HepG2 (cell line): ENCODE measurements at regions not wholly inside any gene's neighbourhood (a gene's known extent, or its start where the extent isn't known, plus 50 kb on each side); places are given as distances from the start of the nearest gene placed in this dataset.

Source experiments
- ATAC-seq: fragments of 200-7000 bp; cut with Tn5 transposase; 3 replicates; pipeline ENCODE4 v1.9.1; 2020; ENCODE audit warnings: mild to moderate bottlenecking, moderate library complexity
- BruUV-seq: library from RNA; stranded (reverse); fragments of 400-500 nt; replicated peaks from 2 replicates; lab custom pipeline; 2021; lab: Mats Ljungman, UMichigan
- CTCF ChIA-PET: fragments of 300-600 bp; formaldehyde crosslinking; extraction: SDS; loops from one replicate; lab custom pipeline; 2021; ENCODE audit warnings: low total read pairs, inconsistent platforms, low intra/inter-chr PET ratio; lab: Yijun Ruan, JAX
- POLR2A ChIA-PET: fragments of 350-600 bp; sonication (Branson Sonifier 250); formaldehyde crosslinking; loops from one replicate; lab custom pipeline; 2020; ENCODE audit warnings: antibody characterized with exemption, inconsistent platforms; lab: Yijun Ruan, JAX
- DNase-seq: peaks from one replicate; pipeline ENCODE4 v3.0.0-alpha.2; 2015; ENCODE audit warnings: low spot score
- FAIRE-seq: peaks from 3 replicates; lab custom pipeline; 2011; peaks lifted over from hg19 to GRCh38; lab: Jason Lieb, UNC
- H2AFZ ChIP-seq: one replicate; pipeline ENCODE4 v1.6.1; 2011; ENCODE audit warnings: low read length, inconsistent platforms
- H3K27ac ChIP-seq: fragments of 300-600 bp; 3 replicates; pipeline ENCODE4 v1.8.0; 2011; ENCODE audit warnings: mixed run types, mild to moderate bottlenecking, mixed read lengths, low read length, inconsistent platforms; ENCODE audit not compliant: insufficient read depth; ENCODE audit errors: extremely low read length
- H3K27me3 ChIP-seq, 2 experiments: fragments of 200-600 bp in 1 of 2; 2 replicates in 1 of 2; 3 replicates in 1 of 2; pipeline versions ENCODE4 v1.6.0 to v1.8.0; 2011; ENCODE audit warnings: low read length in 2 of 2, mild to moderate bottlenecking in 2 of 2, moderate library complexity in 2 of 2, inconsistent platforms in 1 of 2; ENCODE audit not compliant: insufficient read depth in 2 of 2, control insufficient read depth in 1 of 2
- H3K36me3 ChIP-seq, 2 experiments: fragments of 200-600 bp in 1 of 2; replicated peaks in 1 of 2; 2 replicates in 1 of 2; 3 replicates in 1 of 2; pipeline versions ENCODE4 v1.5.1 to v1.8.0; 2011; ENCODE audit warnings: low read length in 2 of 2, inconsistent platforms in 1 of 2; ENCODE audit not compliant: insufficient read depth in 2 of 2, control insufficient read depth in 1 of 2
- H3K4me1 ChIP-seq: 2 replicates; pipeline ENCODE4 v1.5.1; 2012; ENCODE audit warnings: low read length, inconsistent platforms; ENCODE audit not compliant: insufficient read depth
- H3K4me2 ChIP-seq: 2 replicates; pipeline ENCODE4 v1.6.0; 2011; ENCODE audit warnings: low read depth, low read length, inconsistent platforms
- H3K4me3 ChIP-seq, 3 experiments: fragments of 200-600 bp in 1 of 3; sonication (generic), shearing (Covaris generic) in 1 of 3; replicated peaks in 1 of 3; 2 replicates each; pipeline ENCODE4 v1.5.1; 2011 to 2016; ENCODE audit warnings: low read length in 3 of 3, inconsistent platforms in 2 of 3, low read depth in 2 of 3, mild to moderate bottlenecking in 2 of 3, control low read depth in 1 of 3, mixed read lengths in 1 of 3; ENCODE audit not compliant: insufficient read depth in 1 of 3
- H3K79me2 ChIP-seq: one replicate; pipeline ENCODE4 v1.6.1; 2011; ENCODE audit warnings: low read length, inconsistent platforms; ENCODE audit not compliant: insufficient read depth
- H3K9ac ChIP-seq: 2 replicates; pipeline ENCODE4 v1.6.0; 2011; ENCODE audit warnings: mild to moderate bottlenecking, low read depth, low read length, inconsistent platforms; ENCODE audit not compliant: insufficient read depth
- H3K9me3 ChIP-seq: 2 replicates; pipeline ENCODE4 v1.5.1; 2012; ENCODE audit warnings: mild to moderate bottlenecking, low read length
- H4K20me1 ChIP-seq: 2 replicates; pipeline ENCODE4 v1.6.0; 2011; ENCODE audit warnings: inconsistent platforms, mild to moderate bottlenecking, low read length, moderate library complexity; ENCODE audit not compliant: insufficient read depth
- DNMT3B ChIP-seq: conservative IDR thresholded peaks from 2 replicates; pipeline ENCODE4 v1.6.1; 2016; ENCODE audit warnings: missing biosample characterization, control low read depth
- FOXC1 ChIP-seq: sonication (generic); formaldehyde crosslinking; IDR thresholded peaks from 2 replicates; pipeline ENCODE4 v1.8.0; 2022; ENCODE audit warnings: mild to moderate bottlenecking, missing genetic modification reagents, borderline replicate concordance
- FOXP1 ChIP-seq, 2 experiments: fragments of 450-650 bp in 1 of 2; IDR thresholded peaks; 2 replicates each; pipeline ENCODE4 v1.6.1; 2017 to 2018; ENCODE audit warnings: antibody characterized with exemption in 1 of 2
- MED13 ChIP-seq: sonication (generic); formaldehyde crosslinking; IDR thresholded peaks from 2 replicates; pipeline ENCODE4 v1.5.0; 2020; ENCODE audit warnings: missing genetic modification reagents
- YEATS4 ChIP-seq: sonication (generic); formaldehyde crosslinking; IDR thresholded peaks from 2 replicates; pipeline ENCODE4 v1.4.0; 2020; ENCODE audit warnings: missing genetic modification reagents, borderline replicate concordance
- ZNF569 ChIP-seq: sonication (generic); formaldehyde crosslinking; IDR thresholded peaks from 2 replicates; pipeline ENCODE4 v1.5.0; 2020; ENCODE audit warnings: mild to moderate bottlenecking, missing genetic modification reagents, moderate library complexity, borderline replicate concordance
- WGBS: methylation state at CpG from one replicate; pipeline ENCODE4 v1.1.6; 2017; ENCODE audit warnings: low lambda C conversion rate; 5-methylcytosine and 5-hydroxymethylcytosine counted together
- in situ Hi-C: cut with HindIII; loops from 2 replicates; pipeline ENCODE4 v1.10.0; 2017; ENCODE audit warnings: low pct_unique_long_range_greater_than_20kb; ENCODE audit not compliant: extremely low pct_ligation_motif_present
- intact Hi-C: fragments of 100-400 bp; cut with micrococcal nuclease; formaldehyde crosslinking; loops from one replicate; pipeline ENCODE4 v1.10.0; 2022; ENCODE audit not compliant: unreplicated experiment
- TF ChIP-seq, protein P1 (sequence below), 2 experiments: IDR thresholded peaks; 2 replicates each; pipeline ENCODE4 v1.6.1; 2011 to 2012; ENCODE audit warnings: low read length in 2 of 2, borderline replicate concordance in 1 of 2, low read depth in 1 of 2, mild to moderate bottlenecking in 1 of 2, moderate library complexity in 1 of 2

GRCh38 chr2:186431306-186431705, 54.8 kb upstream of the ZC3H15 start:
- no peak overlapping the region for H2AFZ ChIP-seq
- H3K27me3 ChIP-seq: no peaks in the 10 kb centered on the region
- H3K9me3 ChIP-seq: no peaks in the 10 kb centered on the region
- peaks cover 18% of the 10 kb centered on the region for H3K4me1 ChIP-seq
- ATAC-seq (no peak), FAIRE-seq (no peak), DNase-seq (no peak)
- in situ Hi-C loops: no loop called here
- H3K79me2 ChIP-seq: no peaks in the 10 kb centered on the region
- CTCF ChIA-PET: no interaction called here
- peaks cover 1 to 17% of the 10 kb centered on the region in 2 experiments; a peak in 4 of 5 replicates for H3K36me3 ChIP-seq
- 95% methylated on average over 6 of the region's 6 CpGs for WGBS
- H3K27ac ChIP-seq: no peak overlapping the region
- no peaks in the 10 kb centered on the region for H4K20me1 ChIP-seq
- BruUV-seq: no TSS peak
- TF ChIP-seq DNMT3B (CRISPR knock-in tag) (no peak), FOXC1 (CRISPR knock-in tag) (no peak), YEATS4 (CRISPR knock-in tag) (no peak), MED13 (CRISPR knock-in tag) (no peak)
- TF ChIP-seq, all 625 proteins: peak for 0
- intact Hi-C loops: no loop called here
- H3K9ac ChIP-seq: no peak overlapping the region
- no peak overlapping the region for H3K4me2 ChIP-seq
- POLR2A ChIA-PET: no interaction called here
- no peak overlapping the region for H3K4me3 ChIP-seq

DNA sequence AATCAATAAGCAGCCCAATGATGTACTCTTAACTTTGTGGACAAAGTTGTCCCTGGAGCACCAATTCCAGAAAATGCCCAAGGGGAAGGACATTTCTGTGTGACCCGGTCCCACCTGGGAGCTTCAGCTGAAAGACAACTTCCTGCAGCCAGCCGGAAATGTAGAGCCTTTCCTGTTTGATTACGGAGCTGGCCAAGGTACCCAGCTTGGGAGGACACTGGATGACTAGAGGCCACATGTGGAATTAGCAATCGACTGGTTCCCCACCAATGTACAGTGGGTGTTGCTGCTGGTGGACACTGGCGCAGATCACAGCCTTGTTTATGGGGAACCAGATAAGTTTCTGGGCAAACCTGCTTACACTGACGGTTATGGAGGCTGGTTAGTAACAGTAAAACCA, 53.0 kb upstream of the ZC3H15 start:
- Histone ChIP-seq H3K4me2 (no peak overlapping the region), H3K36me3 (peaks cover 4 to 24% of the 10 kb centered on the region in 2 experiments; a peak in 4 of 5 replicates), H3K27me3 (no peaks in the 10 kb centered on the region), H3K9me3 (peaks cover 4% of the 10 kb centered on the region; the same call in 1 of the 2 replicates), H4K20me1 (no peaks in the 10 kb centered on the region), H3K4me1 (peaks cover 6% of the 10 kb centered on the region), H3K79me2 (no peaks in the 10 kb centered on the region), H3K27ac (no peak overlapping the region), H2AFZ (no peak overlapping the region), H3K4me3 (no peak overlapping the region), H3K9ac (no peak overlapping the region)
- 93% methylated on average over 3 of the region's 6 CpGs for WGBS
- DNase-seq (no peak), ATAC-seq (no peak), FAIRE-seq (no peak)
- TF ChIP-seq ZNF569 (CRISPR knock-in tag): no peak
- TF ChIP-seq FOXP1 (IDR thresholded peaks at IDR 0.05): no peak
- no peak for TF ChIP-seq FOXP1 (CRISPR knock-in tag; IDR thresholded peaks at IDR 0.05)
- TF ChIP-seq, protein P1, sequence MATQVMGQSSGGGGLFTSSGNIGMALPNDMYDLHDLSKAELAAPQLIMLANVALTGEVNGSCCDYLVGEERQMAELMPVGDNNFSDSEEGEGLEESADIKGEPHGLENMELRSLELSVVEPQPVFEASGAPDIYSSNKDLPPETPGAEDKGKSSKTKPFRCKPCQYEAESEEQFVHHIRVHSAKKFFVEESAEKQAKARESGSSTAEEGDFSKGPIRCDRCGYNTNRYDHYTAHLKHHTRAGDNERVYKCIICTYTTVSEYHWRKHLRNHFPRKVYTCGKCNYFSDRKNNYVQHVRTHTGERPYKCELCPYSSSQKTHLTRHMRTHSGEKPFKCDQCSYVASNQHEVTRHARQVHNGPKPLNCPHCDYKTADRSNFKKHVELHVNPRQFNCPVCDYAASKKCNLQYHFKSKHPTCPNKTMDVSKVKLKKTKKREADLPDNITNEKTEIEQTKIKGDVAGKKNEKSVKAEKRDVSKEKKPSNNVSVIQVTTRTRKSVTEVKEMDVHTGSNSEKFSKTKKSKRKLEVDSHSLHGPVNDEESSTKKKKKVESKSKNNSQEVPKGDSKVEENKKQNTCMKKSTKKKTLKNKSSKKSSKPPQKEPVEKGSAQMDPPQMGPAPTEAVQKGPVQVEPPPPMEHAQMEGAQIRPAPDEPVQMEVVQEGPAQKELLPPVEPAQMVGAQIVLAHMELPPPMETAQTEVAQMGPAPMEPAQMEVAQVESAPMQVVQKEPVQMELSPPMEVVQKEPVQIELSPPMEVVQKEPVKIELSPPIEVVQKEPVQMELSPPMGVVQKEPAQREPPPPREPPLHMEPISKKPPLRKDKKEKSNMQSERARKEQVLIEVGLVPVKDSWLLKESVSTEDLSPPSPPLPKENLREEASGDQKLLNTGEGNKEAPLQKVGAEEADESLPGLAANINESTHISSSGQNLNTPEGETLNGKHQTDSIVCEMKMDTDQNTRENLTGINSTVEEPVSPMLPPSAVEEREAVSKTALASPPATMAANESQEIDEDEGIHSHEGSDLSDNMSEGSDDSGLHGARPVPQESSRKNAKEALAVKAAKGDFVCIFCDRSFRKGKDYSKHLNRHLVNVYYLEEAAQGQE (IDR thresholded peaks at IDR 0.05; ENCODE audit: borderline replicate concordance in 1 of 2, low read depth in 1 of 2, low read length in 2 of 2): peak in 1 of 2 experiments; percentile 83; a peak in 3 of 4 replicates
- CTCF ChIA-PET: no interaction called here
- POLR2A ChIA-PET: no interaction called here
- in situ Hi-C loops (no loop called here), intact Hi-C loops (no loop called here)
- BruUV-seq: no TSS peak
